ENCODE measurements at regions not wholly inside any gene's neighbourhood (a gene's known extent, or its start where the extent isn't known, plus 50 kb on each side); places are given as distances from the start of the nearest gene placed in this dataset.

GRCh38 chr4:4667622-4668081, 125.8 kb upstream of the STX18 start (continued):
- TF ChIP-seq, protein P1, sequence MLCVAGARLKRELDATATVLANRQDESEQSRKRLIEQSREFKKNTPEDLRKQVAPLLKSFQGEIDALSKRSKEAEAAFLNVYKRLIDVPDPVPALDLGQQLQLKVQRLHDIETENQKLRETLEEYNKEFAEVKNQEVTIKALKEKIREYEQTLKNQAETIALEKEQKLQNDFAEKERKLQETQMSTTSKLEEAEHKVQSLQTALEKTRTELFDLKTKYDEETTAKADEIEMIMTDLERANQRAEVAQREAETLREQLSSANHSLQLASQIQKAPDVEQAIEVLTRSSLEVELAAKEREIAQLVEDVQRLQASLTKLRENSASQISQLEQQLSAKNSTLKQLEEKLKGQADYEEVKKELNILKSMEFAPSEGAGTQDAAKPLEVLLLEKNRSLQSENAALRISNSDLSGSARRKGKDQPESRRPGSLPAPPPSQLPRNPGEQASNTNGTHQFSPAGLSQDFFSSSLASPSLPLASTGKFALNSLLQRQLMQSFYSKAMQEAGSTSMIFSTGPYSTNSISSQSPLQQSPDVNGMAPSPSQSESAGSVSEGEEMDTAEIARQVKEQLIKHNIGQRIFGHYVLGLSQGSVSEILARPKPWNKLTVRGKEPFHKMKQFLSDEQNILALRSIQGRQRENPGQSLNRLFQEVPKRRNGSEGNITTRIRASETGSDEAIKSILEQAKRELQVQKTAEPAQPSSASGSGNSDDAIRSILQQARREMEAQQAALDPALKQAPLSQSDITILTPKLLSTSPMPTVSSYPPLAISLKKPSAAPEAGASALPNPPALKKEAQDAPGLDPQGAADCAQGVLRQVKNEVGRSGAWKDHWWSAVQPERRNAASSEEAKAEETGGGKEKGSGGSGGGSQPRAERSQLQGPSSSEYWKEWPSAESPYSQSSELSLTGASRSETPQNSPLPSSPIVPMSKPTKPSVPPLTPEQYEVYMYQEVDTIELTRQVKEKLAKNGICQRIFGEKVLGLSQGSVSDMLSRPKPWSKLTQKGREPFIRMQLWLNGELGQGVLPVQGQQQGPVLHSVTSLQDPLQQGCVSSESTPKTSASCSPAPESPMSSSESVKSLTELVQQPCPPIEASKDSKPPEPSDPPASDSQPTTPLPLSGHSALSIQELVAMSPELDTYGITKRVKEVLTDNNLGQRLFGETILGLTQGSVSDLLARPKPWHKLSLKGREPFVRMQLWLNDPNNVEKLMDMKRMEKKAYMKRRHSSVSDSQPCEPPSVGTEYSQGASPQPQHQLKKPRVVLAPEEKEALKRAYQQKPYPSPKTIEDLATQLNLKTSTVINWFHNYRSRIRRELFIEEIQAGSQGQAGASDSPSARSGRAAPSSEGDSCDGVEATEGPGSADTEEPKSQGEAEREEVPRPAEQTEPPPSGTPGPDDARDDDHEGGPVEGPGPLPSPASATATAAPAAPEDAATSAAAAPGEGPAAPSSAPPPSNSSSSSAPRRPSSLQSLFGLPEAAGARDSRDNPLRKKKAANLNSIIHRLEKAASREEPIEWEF (IDR thresholded peaks at IDR 0.05; ENCODE audit: insufficient replicate concordance, low read depth, low read length): no peak
- TF ChIP-seq EZH2 (IDR thresholded peaks at IDR 0.05; ENCODE audit: borderline replicate concordance, control insufficient read depth, low read depth, low read length) (no peak), KDM1A (IDR thresholded peaks at IDR 0.05; ENCODE audit: borderline replicate concordance) (no peak)

GRCh38 chr4:4666693-4667621, 125.1 kb upstream of the STX18 start:
- Histone ChIP-seq H3K79me2 (ENCODE audit: control insufficient read depth, insufficient read depth, low read length) (no peaks in the 10 kb centered on the region), H3K9ac (ENCODE audit: control insufficient read depth, insufficient read depth, low read length) (no peak overlapping the region), H4K20me1 (ENCODE audit: control insufficient read depth, insufficient read depth) (no peaks in the 10 kb centered on the region), H3K27ac (ENCODE audit: control insufficient read depth, insufficient read depth) (no peak overlapping the region), H3K36me3 (ENCODE audit: control insufficient read depth in 2 of 2, insufficient read depth in 2 of 2, low read length in 1 of 2) (no peaks in the 10 kb centered on the region), H3K27me3 (replicated peaks in 1 of 2; ENCODE audit: control insufficient read depth in 2 of 2, insufficient read depth in 2 of 2, low read length in 1 of 2) (no peaks in the 10 kb centered on the region), H3K4me3 (no peak overlapping the region), H3K4me1 (ENCODE audit: control insufficient read depth, insufficient read depth, low read length) (no peaks in the 10 kb centered on the region), H3K4me2 (ENCODE audit: control insufficient read depth, insufficient read depth) (no peak overlapping the region), H2AFZ (ENCODE audit: control insufficient read depth, low read depth, low read length) (no peak overlapping the region), H3K9me3 (replicated peaks; ENCODE audit: control insufficient read depth, insufficient read depth, low read length) (no peaks in the 10 kb centered on the region)
- DNase-seq (ENCODE audit: low read depth, low spot score): no peak
- BruUV-seq (replicated peaks): no TSS peak
- ATAC-seq: no peak
- POLR2A ChIA-PET: no interaction called here
- in situ Hi-C loops (cut with MboI) (no loop called here), intact Hi-C loops (cut with micrococcal nuclease; ENCODE audit: unreplicated experiment) (no loop called here)
- SMC1A ChIA-PET (ENCODE audit: uncharacterized antibody, unreplicated experiment): interaction anchor here (1.1 to 2.2 kb wide), 2 partner anchors 18 to 47 kb away, joined by 3 to 4 read pairs; no protein-coding TSS in a partner anchor
- no peak for FAIRE-seq
- RAD21 ChIA-PET (ENCODE audit: unreplicated experiment): no interaction called here
- WGBS (ENCODE audit: insufficient coverage, insufficient replicate concordance, low lambda C conversion rate, missing lambda C conversion rate): 88% methylated on average over 14 of the region's 14 CpGs
- TF ChIP-seq, protein P2, sequence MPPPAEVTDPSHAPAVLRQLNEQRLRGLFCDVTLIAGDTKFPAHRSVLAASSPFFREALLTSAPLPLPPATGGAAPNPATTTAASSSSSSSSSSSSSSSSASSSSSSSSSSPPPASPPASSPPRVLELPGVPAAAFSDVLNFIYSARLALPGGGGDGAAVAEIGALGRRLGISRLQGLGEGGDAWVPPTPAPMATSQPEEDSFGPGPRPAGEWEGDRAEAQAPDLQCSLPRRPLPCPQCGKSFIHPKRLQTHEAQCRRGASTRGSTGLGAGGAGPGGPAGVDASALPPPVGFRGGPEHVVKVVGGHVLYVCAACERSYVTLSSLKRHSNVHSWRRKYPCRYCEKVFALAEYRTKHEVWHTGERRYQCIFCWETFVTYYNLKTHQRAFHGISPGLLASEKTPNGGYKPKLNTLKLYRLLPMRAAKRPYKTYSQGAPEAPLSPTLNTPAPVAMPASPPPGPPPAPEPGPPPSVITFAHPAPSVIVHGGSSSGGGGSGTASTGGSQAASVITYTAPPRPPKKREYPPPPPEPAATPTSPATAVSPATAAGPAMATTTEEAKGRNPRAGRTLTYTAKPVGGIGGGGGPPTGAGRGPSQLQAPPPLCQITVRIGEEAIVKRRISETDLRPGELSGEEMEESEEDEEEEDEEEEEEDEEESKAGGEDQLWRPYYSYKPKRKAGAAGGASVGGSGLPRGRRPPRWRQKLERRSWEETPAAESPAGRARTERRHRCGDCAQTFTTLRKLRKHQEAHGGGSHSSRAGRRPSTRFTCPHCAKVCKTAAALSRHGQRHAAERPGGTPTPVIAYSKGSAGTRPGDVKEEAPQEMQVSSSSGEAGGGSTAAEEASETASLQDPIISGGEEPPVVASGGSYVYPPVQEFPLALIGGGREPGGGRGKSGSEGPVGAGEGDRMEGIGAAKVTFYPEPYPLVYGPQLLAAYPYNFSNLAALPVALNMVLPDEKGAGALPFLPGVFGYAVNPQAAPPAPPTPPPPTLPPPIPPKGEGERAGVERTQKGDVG (CRISPR knock-in tag; IDR thresholded peaks at IDR 0.05): no peak
- TF ChIP-seq SMARCA5 (IDR thresholded peaks at IDR 0.05) (no peak), TAF1 (IDR thresholded peaks at IDR 0.05; ENCODE audit: borderline replicate concordance, low read depth, low read length) (no peak), USF2 (IDR thresholded peaks at IDR 0.05; ENCODE audit: borderline replicate concordance, low read depth, low read length) (no peak), HDAC2 (IDR thresholded peaks at IDR 0.05) (no peak)
- CTCF ChIA-PET: interaction anchor here (0.7 to 3.1 kb wide), 5 partner anchors 8 to 827 kb away, joined by 3 to 12 read pairs (median 3); no protein-coding TSS in a partner anchor

Data from GM12878 (cell line).